GM21367 (cell line): ENCODE measurements at regions not wholly inside any gene's neighbourhood (a gene's known extent, or its start where the extent isn't known, plus 50 kb on each side); places are given as distances from the start of the nearest gene placed in this dataset.

Experiments used
- ATAC-seq: cut with Tn5 transposase; IDR thresholded peaks from one replicate; pipeline ENCODE4 v1.9.1; 2021; ENCODE audit not compliant: unreplicated experiment

DNA sequence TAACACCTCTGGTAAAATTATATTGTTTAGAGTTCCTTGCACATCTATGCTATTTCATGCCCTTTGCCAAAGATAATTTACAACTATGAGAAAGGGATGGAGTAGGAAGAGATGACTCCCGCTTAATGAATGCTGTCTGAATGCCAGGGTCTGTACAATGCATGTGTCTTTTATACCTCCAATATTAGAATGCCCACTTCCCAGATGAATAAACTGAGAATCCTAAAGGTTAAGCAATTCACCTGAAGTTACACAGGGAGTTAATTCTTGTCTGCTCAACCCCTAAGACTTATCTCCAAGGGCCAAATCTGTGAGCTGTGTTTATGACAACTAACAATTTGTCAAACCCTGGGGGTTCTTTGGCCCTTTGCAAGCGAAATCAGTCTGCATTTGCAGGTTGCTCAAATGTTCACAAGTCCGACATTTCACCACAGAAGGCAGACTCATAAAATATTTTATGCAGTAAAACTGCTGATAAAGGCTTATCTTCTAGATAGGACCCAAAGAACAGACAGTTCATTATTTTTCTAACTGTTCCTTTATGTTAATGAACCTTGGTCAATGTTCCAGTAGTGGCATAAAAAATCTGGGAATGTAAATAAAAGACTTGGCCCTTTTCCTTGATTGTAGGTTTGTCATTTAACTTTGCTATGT, 50.2 kb upstream of the ATP1A1 start:
- ATAC-seq = no peak
